NCI-H82 treated with DMSO at 0.1 percent for 48 hours (cell line): ENCODE measurements at regions not wholly inside any gene's neighbourhood (a gene's known extent, or its start where the extent isn't known, plus 50 kb on each side); places are given as distances from the start of the nearest gene placed in this dataset.
A peak's percentile ranks its signal among the peaks of the same experiment; 100 is the strongest.
"Not testable (repeated sequence)": the region's sequence is repeated elsewhere in the genome, so short reads cannot be mapped to it uniquely, and the experiment has no call there.

ENCODE experiments used
- DNase-seq: peaks from one replicate; lab custom pipeline; 2025; ENCODE audit not compliant: unreplicated experiment; lab: John Stamatoyannopoulos, UW

- no peak for DNase-seq
Measured at GRCh38 chr10:28354511-28354910, 51.6 kb upstream of the MPP7 start.

GRCh38 chr10:28355376-28355775 lies 52.5 kb upstream of the MPP7 start:
- no peak for DNase-seq

GRCh38 chr10:28359334-28359733 lies 56.5 kb upstream of the MPP7 start:
- DNase-seq: no peak

- no peak for DNase-seq
Measured at GRCh38 chr10:28360175-28360574, 57.3 kb upstream of the MPP7 start.

- DNase-seq: no peak
Measured at GRCh38 chr10:28363376-28363775, 60.5 kb upstream of the MPP7 start.

GRCh38 chr10:28365840-28366239 lies 63.0 kb upstream of the MPP7 start:
- no peak for DNase-seq

GRCh38 chr10:28366994-28367393 lies 64.1 kb upstream of the MPP7 start:
- DNase-seq: no peak

- no peak for DNase-seq
Measured at GRCh38 chr10:28367413-28367812, 64.5 kb upstream of the MPP7 start.

- DNase-seq: no peak
Measured at GRCh38 chr10:28367929-28368484, 65.1 kb upstream of the MPP7 start.

GRCh38 chr10:28370107-28370835 lies 67.4 kb upstream of the MPP7 start:
- no peak for DNase-seq

GRCh38 chr10:28371638-28372037 lies 68.8 kb upstream of the MPP7 start:
- DNase-seq: not testable (repeated sequence)

- DNase-seq: no peak
Measured at GRCh38 chr10:28374036-28374435, 71.2 kb upstream of the MPP7 start.

- no peak for DNase-seq
Measured at GRCh38 chr10:28375399-28376354, 72.8 kb upstream of the MPP7 start.

- DNase-seq: no peak
Measured at GRCh38 chr10:28378986-28379585, 76.2 kb upstream of the MPP7 start.

- no peak for DNase-seq
Measured at GRCh38 chr10:28381466-28381865, 78.6 kb upstream of the MPP7 start.

GRCh38 chr10:28381903-28382347 lies 79.1 kb upstream of the MPP7 start:
- DNase-seq: peak; percentile 80

GRCh38 chr10:28382525-28383269 lies 79.8 kb upstream of the MPP7 start:
- peak; percentile 83 for DNase-seq

GRCh38 chr10:28384557-28384956 lies 81.7 kb upstream of the MPP7 start:
- no peak for DNase-seq

- DNase-seq: no peak
Measured at GRCh38 chr10:28385748-28386502, 83.1 kb upstream of the MPP7 start.

GRCh38 chr10:28386503-28386868 lies 83.6 kb upstream of the MPP7 start:
- DNase-seq: no peak
